Left ventricle myocardium inferior (tissue), 1 donor: ENCODE measurements at regions not wholly inside any gene's neighbourhood (a gene's known extent, or its start where the extent isn't known, plus 50 kb on each side); places are given as distances from the start of the nearest gene placed in this dataset.

Experiments used
- DNase-seq: peaks from one replicate; pipeline ENCODE4 v3.0.0-alpha.2; 2020
- H3K27ac ChIP-seq: fragments of 200-600 bp; replicated peaks from 2 replicates; pipeline ENCODE4 v1.8.0; 2021
- H3K27me3 ChIP-seq: fragments of 200-600 bp; 2 replicates; pipeline ENCODE4 v1.8.0; 2021; ENCODE audit warnings: low read depth
- H3K36me3 ChIP-seq: fragments of 200-600 bp; 2 replicates; pipeline ENCODE4 v1.8.0; 2021
- H3K4me1 ChIP-seq: fragments of 200-600 bp; 2 replicates; pipeline ENCODE4 v1.8.0; 2021
- H3K4me3 ChIP-seq: fragments of 200-600 bp; 2 replicates; pipeline ENCODE4 v1.8.0; 2021; ENCODE audit warnings: mild to moderate bottlenecking, moderate library complexity
- H3K9me3 ChIP-seq: fragments of 200-600 bp; replicated peaks from 2 replicates; pipeline ENCODE4 v1.8.0; 2021
- intact Hi-C: fragments of 100-400 bp; cut with micrococcal nuclease; formaldehyde crosslinking; loops from one replicate; pipeline ENCODE4 v1.11.0; 2022
- TF ChIP-seq, protein P1 (sequence below): fragments of 200-600 bp; IDR thresholded peaks from 2 replicates; pipeline ENCODE4 v1.8.0; 2021; ENCODE audit warnings: antibody characterized with exemption, mild to moderate bottlenecking, borderline replicate concordance
- donor health status: DM: no; HTN: yes; CAD: no; lungs with severe emphysema.

DNA sequence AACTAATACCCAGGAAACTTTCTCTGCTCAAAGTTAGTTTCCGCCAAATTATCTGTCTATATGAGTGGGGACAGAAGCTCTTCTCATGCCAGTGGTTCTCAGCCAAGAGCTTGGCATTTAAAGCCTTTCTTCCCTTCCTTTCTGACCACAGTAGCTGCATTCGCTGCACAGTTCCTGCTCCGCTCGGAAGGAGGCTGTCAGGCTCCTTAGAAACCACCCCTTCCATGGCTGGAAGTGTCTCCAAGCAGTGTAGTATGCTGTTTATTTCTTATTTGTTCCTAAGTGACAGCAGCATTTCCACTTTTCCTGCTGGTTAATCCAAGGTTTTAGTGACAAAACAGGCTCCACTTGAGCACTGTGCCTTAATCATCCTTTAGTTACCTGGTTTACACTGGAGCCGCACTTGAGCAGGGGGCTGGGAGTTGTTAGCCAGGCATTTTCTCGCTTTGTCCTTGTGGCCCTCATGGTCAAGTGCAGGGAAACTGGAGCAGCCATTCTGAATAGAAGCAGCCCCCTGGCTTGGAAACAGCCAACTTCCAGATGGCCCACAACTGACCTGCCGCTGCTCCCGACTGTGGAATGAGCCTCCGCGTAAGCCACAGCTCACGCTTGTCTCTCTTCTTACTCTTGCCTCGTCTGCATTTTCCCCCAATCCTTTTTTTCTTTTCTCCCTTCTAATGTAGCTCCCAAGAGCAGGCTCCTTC, 739.4 kb upstream of the TENM3 start:
- no peak for DNase-seq
- TF ChIP-seq, protein P1, sequence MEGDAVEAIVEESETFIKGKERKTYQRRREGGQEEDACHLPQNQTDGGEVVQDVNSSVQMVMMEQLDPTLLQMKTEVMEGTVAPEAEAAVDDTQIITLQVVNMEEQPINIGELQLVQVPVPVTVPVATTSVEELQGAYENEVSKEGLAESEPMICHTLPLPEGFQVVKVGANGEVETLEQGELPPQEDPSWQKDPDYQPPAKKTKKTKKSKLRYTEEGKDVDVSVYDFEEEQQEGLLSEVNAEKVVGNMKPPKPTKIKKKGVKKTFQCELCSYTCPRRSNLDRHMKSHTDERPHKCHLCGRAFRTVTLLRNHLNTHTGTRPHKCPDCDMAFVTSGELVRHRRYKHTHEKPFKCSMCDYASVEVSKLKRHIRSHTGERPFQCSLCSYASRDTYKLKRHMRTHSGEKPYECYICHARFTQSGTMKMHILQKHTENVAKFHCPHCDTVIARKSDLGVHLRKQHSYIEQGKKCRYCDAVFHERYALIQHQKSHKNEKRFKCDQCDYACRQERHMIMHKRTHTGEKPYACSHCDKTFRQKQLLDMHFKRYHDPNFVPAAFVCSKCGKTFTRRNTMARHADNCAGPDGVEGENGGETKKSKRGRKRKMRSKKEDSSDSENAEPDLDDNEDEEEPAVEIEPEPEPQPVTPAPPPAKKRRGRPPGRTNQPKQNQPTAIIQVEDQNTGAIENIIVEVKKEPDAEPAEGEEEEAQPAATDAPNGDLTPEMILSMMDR, result no peak
- intact Hi-C loops, result no loop called here
- Histone ChIP-seq H3K27ac (no peak overlapping the region), H3K27me3 (no peaks in the 10 kb centered on the region), H3K4me3 (no peak overlapping the region), H3K9me3 (peaks cover 3% of the 10 kb centered on the region), H3K36me3 (no peaks in the 10 kb centered on the region), H3K4me1 (no peaks in the 10 kb centered on the region)

DNA sequence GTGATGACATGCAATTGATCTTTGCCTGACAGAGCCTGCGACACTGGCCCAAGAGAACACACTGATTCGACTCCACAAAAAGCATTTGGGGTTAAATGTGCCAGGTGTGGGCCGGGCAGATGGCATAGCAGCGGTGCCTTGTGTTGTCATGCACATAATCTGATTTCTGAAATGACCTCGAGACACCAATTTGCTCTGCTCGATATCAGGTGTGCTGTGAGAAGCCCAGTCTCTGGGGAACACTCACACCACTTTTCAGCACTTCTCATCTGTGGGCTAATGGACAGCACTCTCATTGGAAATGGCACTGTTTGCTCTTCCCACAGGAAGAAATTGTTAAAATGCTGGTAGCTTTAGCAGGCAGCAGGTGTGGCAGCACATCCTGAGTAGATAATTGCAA, 738.3 kb upstream of the TENM3 start:
- Histone ChIP-seq H3K4me1 (no peaks in the 10 kb centered on the region), H3K9me3 (no peaks in the 10 kb centered on the region), H3K4me3 (no peak overlapping the region), H3K27me3 (no peaks in the 10 kb centered on the region), H3K27ac (no peak overlapping the region), H3K36me3 (no peaks in the 10 kb centered on the region)
- no peak for DNase-seq
- intact Hi-C loops, result no loop called here
- TF ChIP-seq, protein P1, result no peak

DNA sequence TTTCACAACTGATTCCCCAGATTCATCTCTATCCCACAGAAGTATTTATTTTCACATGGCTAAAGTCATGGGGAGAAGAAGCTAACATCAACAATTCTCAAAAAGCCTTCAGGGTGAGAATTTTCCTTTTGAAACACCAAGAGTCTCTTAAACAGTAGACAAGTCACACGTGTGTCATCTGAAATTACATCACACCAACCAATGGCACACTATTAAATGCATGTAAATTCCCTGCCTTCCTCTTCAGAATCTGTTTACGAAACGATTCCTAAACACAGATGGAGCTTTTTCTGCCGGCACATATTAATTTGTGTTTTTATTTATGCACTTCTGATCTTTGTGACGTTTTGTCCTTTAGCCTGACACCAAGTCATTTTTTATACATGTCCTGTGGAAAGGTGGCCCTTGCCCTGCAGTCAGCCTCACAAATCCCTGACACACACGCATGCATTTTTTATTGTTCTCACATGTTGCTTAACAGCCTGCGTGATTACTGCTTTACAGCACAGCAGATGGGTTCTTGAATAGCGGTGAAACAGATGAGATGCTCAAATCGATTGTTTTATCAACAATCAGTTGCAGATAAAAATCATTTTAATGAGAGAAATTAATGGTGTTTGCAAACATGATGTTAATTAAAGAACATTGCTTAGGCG, 735.9 kb upstream of the TENM3 start:
- no peaks in the 10 kb centered on the region for H3K4me1 ChIP-seq
- no peaks in the 10 kb centered on the region for H3K27me3 ChIP-seq
- TF ChIP-seq, protein P1, result no peak
- DNase-seq, result no peak
- H3K9me3 ChIP-seq, result no peaks in the 10 kb centered on the region
- no peak overlapping the region for H3K27ac ChIP-seq
- intact Hi-C loops, result no loop called here
- no peaks in the 10 kb centered on the region for H3K36me3 ChIP-seq
- H3K4me3 ChIP-seq, result no peak overlapping the region

DNA sequence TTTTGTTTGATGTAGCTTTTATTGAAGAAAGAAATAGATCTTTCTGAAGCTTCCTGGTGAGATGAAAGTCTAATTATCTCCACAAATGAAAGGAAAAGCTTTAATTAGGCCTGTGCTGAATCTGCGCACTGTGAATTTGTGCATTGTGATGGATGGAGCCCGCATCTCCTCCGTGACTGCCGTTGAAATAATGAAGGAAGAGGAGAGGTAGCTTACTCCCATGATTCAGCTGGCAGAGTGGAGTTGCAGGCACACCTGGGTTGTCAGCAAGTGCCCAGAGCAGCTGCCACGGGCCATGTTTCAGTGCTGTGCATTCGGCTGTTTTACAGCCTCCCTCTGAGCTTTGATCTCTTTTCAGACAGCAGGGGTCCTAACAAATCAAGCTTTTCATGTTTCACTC, 735.3 kb upstream of the TENM3 start:
- Histone ChIP-seq H3K36me3 (no peaks in the 10 kb centered on the region), H3K4me3 (no peak overlapping the region), H3K9me3 (no peaks in the 10 kb centered on the region), H3K27me3 (no peaks in the 10 kb centered on the region), H3K4me1 (no peaks in the 10 kb centered on the region), H3K27ac (no peak overlapping the region)
- TF ChIP-seq, protein P1, result no peak
- intact Hi-C loops, result no loop called here
- no peak for DNase-seq

DNA sequence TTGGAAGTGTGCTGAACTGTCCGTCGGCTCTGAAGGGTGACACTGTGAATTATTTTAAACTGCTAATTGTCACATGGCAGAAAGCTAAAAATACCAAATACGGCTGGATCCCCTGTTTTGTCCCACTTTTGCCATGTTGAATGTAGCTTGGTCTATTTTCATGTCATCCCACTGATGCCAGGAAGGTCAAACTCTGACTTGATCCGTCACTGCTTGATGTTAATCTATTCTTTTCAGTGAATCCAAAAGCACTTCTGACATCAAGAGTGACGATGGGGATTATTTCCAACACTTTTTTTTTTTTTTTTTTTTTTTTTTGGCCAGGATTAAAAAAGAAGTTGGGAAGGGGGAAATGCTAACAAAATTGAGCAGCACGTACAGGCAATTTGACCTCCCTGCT, 734.6 kb upstream of the TENM3 start:
- H3K4me1 ChIP-seq, result no peaks in the 10 kb centered on the region
- H3K9me3 ChIP-seq, result no peaks in the 10 kb centered on the region
- no peak for DNase-seq
- no peaks in the 10 kb centered on the region for H3K36me3 ChIP-seq
- intact Hi-C loops, result no loop called here
- H3K27ac ChIP-seq, result no peak overlapping the region
- H3K4me3 ChIP-seq, result no peak overlapping the region
- no peaks in the 10 kb centered on the region for H3K27me3 ChIP-seq
- TF ChIP-seq, protein P1, result no peak
